ENCODE measurements at regions not wholly inside any gene's neighbourhood (a gene's known extent, or its start where the extent isn't known, plus 50 kb on each side); places are given as distances from the start of the nearest gene placed in this dataset.

- Mint-ChIP-seq H3K9me3 (peaks cover 3 to 6% of the 10 kb centered on the region in 2 donors), H3K36me3 (no peaks in the 10 kb centered on the region), H3K27ac (no peak overlapping the region)
- ATAC-seq (no peak), DNase-seq (ENCODE audit: low spot score in 2 of 2) (no peak)
These were observed 251.2 kb upstream of the UBE2E2 start for GRCh38 chr3:22951910-22952309.

- no peak overlapping the region for H3K27ac Mint-ChIP-seq
- H3K36me3 Mint-ChIP-seq = no peaks in the 10 kb centered on the region
- no peak for ATAC-seq
- DNase-seq (ENCODE audit: low spot score in 2 of 2) = no peak
- H3K9me3 Mint-ChIP-seq = peaks cover 3 to 6% of the 10 kb centered on the region in 2 donors
These were observed 250.3 kb upstream of the UBE2E2 start for GRCh38 chr3:22952860-22953259.

- H3K36me3 Mint-ChIP-seq = no peaks in the 10 kb centered on the region
- DNase-seq (ENCODE audit: low spot score in 2 of 2) (no peak), ATAC-seq (peak; percentile 55)
- H3K9me3 Mint-ChIP-seq = no peaks in the 10 kb centered on the region
- no peak overlapping the region for H3K27ac Mint-ChIP-seq
These were observed 243.5 kb upstream of the UBE2E2 start for GRCh38 chr3:22959593-22959992.

- Mint-ChIP-seq H3K36me3 (no peaks in the 10 kb centered on the region), H3K27ac (no peak overlapping the region), H3K9me3 (no peaks in the 10 kb centered on the region)
- ATAC-seq = no peak
- DNase-seq (ENCODE audit: low spot score in 2 of 2) = peak in 1 of 2 donors; percentile 9
These were observed 242.8 kb upstream of the UBE2E2 start for GRCh38 chr3:22960105-22960984.

GRCh38 chr3:22962244-22962643 lies 240.9 kb upstream of the UBE2E2 start:
- Mint-ChIP-seq H3K36me3 (no peaks in the 10 kb centered on the region), H3K27ac (no peak overlapping the region), H3K9me3 (no peaks in the 10 kb centered on the region)
- no peak for ATAC-seq
- no peak for DNase-seq (ENCODE audit: low spot score in 2 of 2)

GRCh38 chr3:22966349-22966748 lies 236.8 kb upstream of the UBE2E2 start:
- Mint-ChIP-seq H3K36me3 (no peaks in the 10 kb centered on the region), H3K27ac (no peak overlapping the region), H3K9me3 (peaks cover 0 to 5% of the 10 kb centered on the region in 2 donors)
- DNase-seq (ENCODE audit: low spot score in 2 of 2) = no peak
- ATAC-seq = no peak

GRCh38 chr3:22969276-22969675 lies 233.9 kb upstream of the UBE2E2 start:
- H3K36me3 Mint-ChIP-seq = no peaks in the 10 kb centered on the region
- peaks cover 0 to 5% of the 10 kb centered on the region in 2 donors for H3K9me3 Mint-ChIP-seq
- H3K27ac Mint-ChIP-seq = no peak overlapping the region
- ATAC-seq (no peak), DNase-seq (ENCODE audit: low spot score in 2 of 2) (no peak)

GRCh38 chr3:22971497-22971896 lies 231.6 kb upstream of the UBE2E2 start:
- Mint-ChIP-seq H3K9me3 (peaks cover 0 to 5% of the 10 kb centered on the region in 2 donors), H3K36me3 (no peaks in the 10 kb centered on the region)
- no peak for ATAC-seq

GRCh38 chr3:22977042-22977441 lies 226.1 kb upstream of the UBE2E2 start:
- no peak overlapping the region for H3K27ac Mint-ChIP-seq
- no peaks in the 10 kb centered on the region for H3K36me3 Mint-ChIP-seq
- no peaks in the 10 kb centered on the region for H3K9me3 Mint-ChIP-seq
- no peak for DNase-seq (ENCODE audit: low spot score in 2 of 2)
- ATAC-seq = no peak

More at GRCh38 chr3:22971497-22971896, 231.6 kb upstream of the UBE2E2 start:
- no peak overlapping the region for H3K27ac Mint-ChIP-seq
- no peak for DNase-seq (ENCODE audit: low spot score in 2 of 2)

GRCh38 chr3:22977650-22978289 lies 225.4 kb upstream of the UBE2E2 start:
- ATAC-seq = no peak
- Mint-ChIP-seq H3K9me3 (no peaks in the 10 kb centered on the region), H3K36me3 (no peaks in the 10 kb centered on the region), H3K27ac (no peak overlapping the region)
- DNase-seq (ENCODE audit: low spot score in 2 of 2) = no peak

- no peak overlapping the region for H3K27ac Mint-ChIP-seq
- ATAC-seq (no peak), DNase-seq (ENCODE audit: low spot score in 2 of 2) (no peak)
- H3K36me3 Mint-ChIP-seq = no peaks in the 10 kb centered on the region
- H3K9me3 Mint-ChIP-seq = peaks cover 0 to 3% of the 10 kb centered on the region in 2 donors
These were observed 223.5 kb upstream of the UBE2E2 start for GRCh38 chr3:22979581-22979980.

- Mint-ChIP-seq H3K27ac (no peak overlapping the region), H3K9me3 (peaks cover 3 to 7% of the 10 kb centered on the region in 2 donors), H3K36me3 (no peaks in the 10 kb centered on the region)
- no peak for ATAC-seq
- no peak for DNase-seq (ENCODE audit: low spot score in 2 of 2)
These were observed 222.8 kb upstream of the UBE2E2 start for GRCh38 chr3:22980346-22980745.

GRCh38 chr3:22981166-22981565 lies 222.0 kb upstream of the UBE2E2 start:
- ATAC-seq (no peak), DNase-seq (ENCODE audit: low spot score in 2 of 2) (no peak)
- H3K9me3 Mint-ChIP-seq = peaks cover 8 to 11% of the 10 kb centered on the region in 2 donors
- H3K36me3 Mint-ChIP-seq = no peaks in the 10 kb centered on the region
- H3K27ac Mint-ChIP-seq = no peak overlapping the region

- Mint-ChIP-seq H3K27ac (no peak overlapping the region), H3K9me3 (peaks cover 8 to 11% of the 10 kb centered on the region in 2 donors), H3K36me3 (no peaks in the 10 kb centered on the region)
- DNase-seq (ENCODE audit: low spot score in 2 of 2) (no peak), ATAC-seq (no peak)
These were observed 221.3 kb upstream of the UBE2E2 start for GRCh38 chr3:22981861-22982260.

- peaks cover 8 to 11% of the 10 kb centered on the region in 2 donors for H3K9me3 Mint-ChIP-seq
- DNase-seq (ENCODE audit: low spot score in 2 of 2) = no peak
- ATAC-seq = no peak
- H3K27ac Mint-ChIP-seq = no peak overlapping the region
- no peaks in the 10 kb centered on the region for H3K36me3 Mint-ChIP-seq
These were observed 220.0 kb upstream of the UBE2E2 start for GRCh38 chr3:22982981-22983587.

GRCh38 chr3:22986958-22987357 lies 216.2 kb upstream of the UBE2E2 start:
- peaks cover 8 to 18% of the 10 kb centered on the region in 2 donors for H3K9me3 Mint-ChIP-seq
- H3K36me3 Mint-ChIP-seq = peaks cover 0 to 4% of the 10 kb centered on the region in 2 donors
- no peak overlapping the region for H3K27ac Mint-ChIP-seq
- ATAC-seq (no peak), DNase-seq (ENCODE audit: low spot score in 2 of 2) (no peak)

- no peak for DNase-seq (ENCODE audit: low spot score in 2 of 2)
- H3K36me3 Mint-ChIP-seq = peaks cover 0 to 4% of the 10 kb centered on the region in 2 donors
- no peak overlapping the region for H3K27ac Mint-ChIP-seq
These were observed 214.6 kb upstream of the UBE2E2 start for GRCh38 chr3:22988566-22988965.

More at GRCh38 chr3:22988566-22988965, 214.6 kb upstream of the UBE2E2 start:
- H3K9me3 Mint-ChIP-seq = peaks cover 8 to 18% of the 10 kb centered on the region in 2 donors
- ATAC-seq = no peak

All from activated naive CD4-positive, alpha-beta T cell treated with anti-CD3 and anti-CD28 coated beads, Interleukin-2, amount 50 U/mL, for 72 hours (primary cell).